ENCODE measurements at regions not wholly inside any gene's neighbourhood (a gene's known extent, or its start where the extent isn't known, plus 50 kb on each side); places are given as distances from the start of the nearest gene placed in this dataset.
"Not testable (repeated sequence)": the region's sequence is repeated elsewhere in the genome, so short reads cannot be mapped to it uniquely, and the experiment has no call there.

DNA sequence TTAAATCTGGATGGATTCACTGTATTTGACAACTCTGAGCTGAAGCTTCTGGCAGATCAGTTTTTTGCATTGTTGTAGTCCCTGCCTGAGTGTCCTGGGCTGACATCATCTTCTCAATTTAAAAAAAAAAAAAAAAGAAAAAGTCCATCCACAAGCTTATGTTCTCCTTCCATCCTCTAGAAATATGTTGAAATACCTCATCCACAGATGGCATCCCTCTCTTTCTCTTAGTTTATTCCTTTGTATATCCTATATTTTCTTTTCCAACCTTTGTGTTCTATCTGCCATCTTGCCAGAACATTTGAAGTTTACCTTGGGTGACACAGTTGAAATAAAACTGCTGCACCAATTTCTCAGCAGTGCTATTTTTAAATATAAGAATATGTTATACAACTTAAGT is 184.4 kb upstream of the PKN2 start:
- TF ChIP-seq TAF1 (IDR thresholded peaks at IDR 0.05; ENCODE audit: low read depth, low read length) (no peak), POU2F2 (IDR thresholded peaks at IDR 0.05; ENCODE audit: low read depth, low read length) (no peak), POLR2AphosphoS5 (IDR thresholded peaks at IDR 0.05; ENCODE audit: low read depth, low read length) (no peak), POLR2A (IDR thresholded peaks at IDR 0.05; ENCODE audit: low read depth, low read length) (no peak), SPI1 (IDR thresholded peaks at IDR 0.05; ENCODE audit: low read depth, low read length) (no peak), PAX5 (IDR thresholded peaks at IDR 0.05; ENCODE audit: insufficient read depth, low read length, severe bottlenecking) (no peak)
- FAIRE-seq: no peak
- no peak for DNase-seq (ENCODE audit: insufficient read length, low spot score)

GRCh38 chr1:88502886-88503285 is 181.2 kb upstream of the PKN2 start:
- no peak for TF ChIP-seq SPI1 (IDR thresholded peaks at IDR 0.05; ENCODE audit: low read depth, low read length)
- TF ChIP-seq POLR2AphosphoS5 (IDR thresholded peaks at IDR 0.05; ENCODE audit: low read depth, low read length): no peak
- no peak for TF ChIP-seq POLR2A (IDR thresholded peaks at IDR 0.05; ENCODE audit: low read depth, low read length)
- TF ChIP-seq POU2F2 (IDR thresholded peaks at IDR 0.05; ENCODE audit: low read depth, low read length): no peak
- no peak for TF ChIP-seq PAX5 (IDR thresholded peaks at IDR 0.05; ENCODE audit: insufficient read depth, low read length, severe bottlenecking)
- no peak for TF ChIP-seq TAF1 (IDR thresholded peaks at IDR 0.05; ENCODE audit: low read depth, low read length)
- DNase-seq (ENCODE audit: insufficient read length, low spot score): no peak
- no peak for FAIRE-seq

GRCh38 chr1:88503646-88504045 is 180.4 kb upstream of the PKN2 start:
- DNase-seq (ENCODE audit: insufficient read length, low spot score): no peak
- no peak for FAIRE-seq
- TF ChIP-seq POLR2A (IDR thresholded peaks at IDR 0.05; ENCODE audit: low read depth, low read length): no peak
- no peak for TF ChIP-seq POU2F2 (IDR thresholded peaks at IDR 0.05; ENCODE audit: low read depth, low read length)
- TF ChIP-seq TAF1 (IDR thresholded peaks at IDR 0.05; ENCODE audit: low read depth, low read length): no peak

DNA sequence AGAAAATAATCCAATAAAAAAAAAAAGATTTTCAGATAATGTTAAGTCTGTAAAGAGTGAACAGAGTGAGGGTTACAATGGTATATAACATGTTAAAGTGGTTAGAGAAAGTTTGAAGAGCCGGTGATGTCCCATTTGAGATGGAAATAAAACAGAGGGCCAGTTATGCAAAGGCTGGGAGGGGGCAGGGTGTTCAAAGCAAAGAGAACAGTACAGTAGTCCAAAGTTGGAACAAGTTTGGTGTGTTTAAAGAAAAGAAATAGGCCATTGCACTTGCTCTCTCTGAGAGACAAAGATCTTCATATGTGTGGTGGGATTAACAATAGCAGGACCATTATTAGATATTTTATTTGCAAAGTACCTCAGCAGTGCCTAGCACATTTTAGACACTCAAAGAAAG is 179.5 kb upstream of the PKN2 start:
- DNase-seq (ENCODE audit: insufficient read length, low spot score) (no peak), FAIRE-seq (no peak)
- TF ChIP-seq POLR2AphosphoS5 (IDR thresholded peaks at IDR 0.05; ENCODE audit: low read depth, low read length): no peak
- no peak for TF ChIP-seq POLR2A (IDR thresholded peaks at IDR 0.05; ENCODE audit: low read depth, low read length)
- no peak for TF ChIP-seq TAF1 (IDR thresholded peaks at IDR 0.05; ENCODE audit: low read depth, low read length)
- no peak for TF ChIP-seq PAX5 (IDR thresholded peaks at IDR 0.05; ENCODE audit: insufficient read depth, low read length, severe bottlenecking)
- TF ChIP-seq POU2F2 (IDR thresholded peaks at IDR 0.05; ENCODE audit: low read depth, low read length): no peak
- TF ChIP-seq SPI1 (IDR thresholded peaks at IDR 0.05; ENCODE audit: low read depth, low read length): no peak

- FAIRE-seq: no peak
- no peak for DNase-seq (ENCODE audit: insufficient read length, low spot score)
- TF ChIP-seq SPI1 (IDR thresholded peaks at IDR 0.05; ENCODE audit: low read depth, low read length) (no peak), POLR2A (IDR thresholded peaks at IDR 0.05; ENCODE audit: low read depth, low read length) (no peak), POLR2AphosphoS5 (IDR thresholded peaks at IDR 0.05; ENCODE audit: low read depth, low read length) (no peak), POU2F2 (IDR thresholded peaks at IDR 0.05; ENCODE audit: low read depth, low read length) (no peak), PAX5 (IDR thresholded peaks at IDR 0.05; ENCODE audit: insufficient read depth, low read length, severe bottlenecking) (no peak)
These were observed 174.7 kb upstream of the PKN2 start for GRCh38 chr1:88509379-88509778.

- no peak for FAIRE-seq
- TF ChIP-seq PAX5 (IDR thresholded peaks at IDR 0.05; ENCODE audit: insufficient read depth, low read length, severe bottlenecking): no peak
- no peak for TF ChIP-seq POLR2A (IDR thresholded peaks at IDR 0.05; ENCODE audit: low read depth, low read length)
- TF ChIP-seq TAF1 (IDR thresholded peaks at IDR 0.05; ENCODE audit: low read depth, low read length): no peak
- TF ChIP-seq POU2F2 (IDR thresholded peaks at IDR 0.05; ENCODE audit: low read depth, low read length): no peak
- TF ChIP-seq POLR2AphosphoS5 (IDR thresholded peaks at IDR 0.05; ENCODE audit: low read depth, low read length): no peak
- no peak for TF ChIP-seq SPI1 (IDR thresholded peaks at IDR 0.05; ENCODE audit: low read depth, low read length)
- no peak for DNase-seq (ENCODE audit: insufficient read length, low spot score)
These were observed 169.5 kb upstream of the PKN2 start for GRCh38 chr1:88514544-88515060.

GRCh38 chr1:88517499-88517898 is 166.6 kb upstream of the PKN2 start:
- not testable (repeated sequence) for FAIRE-seq; DNase-seq (ENCODE audit: insufficient read length, low spot score)

- DNase-seq (ENCODE audit: insufficient read length, low spot score) (no peak), FAIRE-seq (no peak)
- TF ChIP-seq TAF1 (IDR thresholded peaks at IDR 0.05; ENCODE audit: low read depth, low read length) (no peak), POU2F2 (IDR thresholded peaks at IDR 0.05; ENCODE audit: low read depth, low read length) (no peak), POLR2AphosphoS5 (IDR thresholded peaks at IDR 0.05; ENCODE audit: low read depth, low read length) (no peak), PAX5 (IDR thresholded peaks at IDR 0.05; ENCODE audit: insufficient read depth, low read length, severe bottlenecking) (no peak), POLR2A (IDR thresholded peaks at IDR 0.05; ENCODE audit: low read depth, low read length) (no peak), SPI1 (IDR thresholded peaks at IDR 0.05; ENCODE audit: low read depth, low read length) (no peak)
These were observed 164.9 kb upstream of the PKN2 start for GRCh38 chr1:88519156-88519555.

- no peak for TF ChIP-seq TAF1 (IDR thresholded peaks at IDR 0.05; ENCODE audit: low read depth, low read length)
- TF ChIP-seq POLR2AphosphoS5 (IDR thresholded peaks at IDR 0.05; ENCODE audit: low read depth, low read length): no peak
- no peak for TF ChIP-seq POLR2A (IDR thresholded peaks at IDR 0.05; ENCODE audit: low read depth, low read length)
- no peak for TF ChIP-seq POU2F2 (IDR thresholded peaks at IDR 0.05; ENCODE audit: low read depth, low read length)
- TF ChIP-seq PAX5 (IDR thresholded peaks at IDR 0.05; ENCODE audit: insufficient read depth, low read length, severe bottlenecking): no peak
- no peak for TF ChIP-seq SPI1 (IDR thresholded peaks at IDR 0.05; ENCODE audit: low read depth, low read length)
- no peak for FAIRE-seq
- no peak for DNase-seq (ENCODE audit: insufficient read length, low spot score)
These were observed 160.1 kb upstream of the PKN2 start for GRCh38 chr1:88523854-88524528.

DNA sequence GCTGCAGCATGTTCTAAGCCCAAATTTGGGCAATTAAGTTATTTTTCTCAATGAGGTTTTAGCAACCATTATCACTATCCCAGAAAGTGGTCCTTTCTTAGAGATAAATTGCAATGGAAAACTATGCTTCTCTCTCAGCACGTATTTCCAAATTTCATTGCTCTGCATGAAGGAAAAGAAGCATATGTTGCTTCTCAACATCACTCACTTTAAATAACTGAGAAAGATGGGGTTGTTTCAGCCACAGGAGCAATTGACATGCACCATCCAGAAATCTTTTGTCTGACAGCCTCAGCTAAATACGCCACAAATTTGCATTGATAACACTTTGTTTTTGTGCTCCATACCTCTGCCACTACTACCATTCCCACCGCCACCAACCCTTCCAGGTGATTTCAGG is 157.6 kb upstream of the PKN2 start:
- FAIRE-seq (no peak), DNase-seq (ENCODE audit: insufficient read length, low spot score) (no peak)
- TF ChIP-seq PAX5 (IDR thresholded peaks at IDR 0.05; ENCODE audit: insufficient read depth, low read length, severe bottlenecking): no peak
- no peak for TF ChIP-seq POLR2AphosphoS5 (IDR thresholded peaks at IDR 0.05; ENCODE audit: low read depth, low read length)
- no peak for TF ChIP-seq TAF1 (IDR thresholded peaks at IDR 0.05; ENCODE audit: low read depth, low read length)
- no peak for TF ChIP-seq SPI1 (IDR thresholded peaks at IDR 0.05; ENCODE audit: low read depth, low read length)
- no peak for TF ChIP-seq POU2F2 (IDR thresholded peaks at IDR 0.05; ENCODE audit: low read depth, low read length)
- no peak for TF ChIP-seq POLR2A (IDR thresholded peaks at IDR 0.05; ENCODE audit: low read depth, low read length)
